D341Med (cell line): ENCODE measurements at regions not wholly inside any gene's neighbourhood (a gene's known extent, or its start where the extent isn't known, plus 50 kb on each side); places are given as distances from the start of the nearest gene placed in this dataset.

Experiments used
- DNase-seq: peaks from one replicate; pipeline ENCODE4 v3.0.0; 2012; ENCODE audit warnings: low spot score

- no peak for DNase-seq
Observed at GRCh38 chr11:134474942-134475341, 62.9 kb upstream of the B3GAT1 start.

GRCh38 chr11:134474070-134474860 is 62.2 kb upstream of the B3GAT1 start:
- no peak for DNase-seq

DNA sequence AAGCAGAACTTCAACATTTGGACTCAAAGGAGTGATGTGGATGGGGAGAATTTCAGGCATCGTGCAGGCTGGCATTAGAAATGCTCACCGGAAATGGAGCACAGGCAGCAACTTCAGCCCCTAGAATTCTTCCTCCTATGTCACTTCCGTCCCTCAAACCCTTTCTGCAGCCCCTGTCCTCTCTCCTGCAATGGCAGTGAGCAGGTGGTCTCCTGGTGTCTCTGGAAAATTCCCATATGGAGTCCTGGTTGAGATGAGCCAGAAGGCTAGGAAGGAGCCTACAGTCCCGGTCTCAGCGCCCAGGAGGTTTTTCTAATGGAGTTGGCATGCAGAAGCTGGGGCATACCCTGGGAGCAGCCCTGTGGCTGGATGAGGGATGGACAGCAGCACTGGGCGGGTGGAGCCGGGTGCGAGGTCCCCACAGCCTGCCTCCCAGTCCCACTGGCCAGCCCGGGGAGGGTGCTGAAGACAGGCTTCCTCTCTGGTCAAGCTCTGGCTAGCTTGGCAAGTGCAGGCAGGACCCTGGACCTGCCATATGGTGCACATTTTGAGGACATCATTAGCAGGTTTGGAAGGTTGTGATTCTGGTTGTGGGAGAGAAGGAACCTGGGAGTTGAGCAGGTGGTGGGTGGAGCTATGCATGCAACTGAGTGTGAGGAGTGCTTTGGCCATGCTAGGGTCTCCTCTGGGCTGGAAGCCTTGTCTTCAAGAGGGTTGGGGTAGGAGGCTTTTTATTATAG is 59.8 kb upstream of the B3GAT1 start:
- no peak for DNase-seq

DNA sequence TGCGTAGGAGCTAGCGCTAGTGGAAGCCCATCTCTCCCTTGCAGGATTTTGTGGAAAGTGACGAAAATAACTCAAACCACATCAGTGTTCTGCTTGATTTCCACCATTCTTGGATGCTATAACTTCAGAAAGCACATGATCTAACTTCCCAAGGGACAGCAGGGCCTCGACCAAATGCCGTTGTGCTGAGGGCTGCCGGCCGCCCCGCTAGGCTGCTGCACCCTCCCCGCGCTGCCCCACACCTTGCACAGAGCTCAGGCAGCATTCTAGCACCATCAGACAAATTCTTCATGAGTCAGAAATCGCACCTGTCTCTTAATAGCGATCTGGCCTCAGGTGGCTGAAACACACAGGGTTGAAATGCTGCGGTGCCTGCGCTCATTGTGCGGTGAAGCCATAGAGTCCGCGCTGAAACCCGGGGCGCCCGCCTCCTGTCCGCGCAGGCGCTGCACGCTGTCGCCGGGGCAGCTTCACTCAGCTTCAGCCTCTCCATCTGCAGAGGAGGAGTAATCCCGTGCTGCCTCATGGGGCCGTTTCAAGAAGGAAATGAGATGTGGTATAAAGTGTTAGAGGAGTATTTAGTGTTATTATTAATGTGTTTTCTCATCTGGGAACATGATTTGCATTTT is 59.2 kb upstream of the B3GAT1 start:
- DNase-seq, result peak; percentile 76

GRCh38 chr11:134470238-134470637 is 58.2 kb upstream of the B3GAT1 start:
- no peak for DNase-seq

GRCh38 chr11:134469627-134470026 is 57.6 kb upstream of the B3GAT1 start:
- DNase-seq, result no peak

GRCh38 chr11:134468796-134469195 is 56.8 kb upstream of the B3GAT1 start:
- no peak for DNase-seq

DNA sequence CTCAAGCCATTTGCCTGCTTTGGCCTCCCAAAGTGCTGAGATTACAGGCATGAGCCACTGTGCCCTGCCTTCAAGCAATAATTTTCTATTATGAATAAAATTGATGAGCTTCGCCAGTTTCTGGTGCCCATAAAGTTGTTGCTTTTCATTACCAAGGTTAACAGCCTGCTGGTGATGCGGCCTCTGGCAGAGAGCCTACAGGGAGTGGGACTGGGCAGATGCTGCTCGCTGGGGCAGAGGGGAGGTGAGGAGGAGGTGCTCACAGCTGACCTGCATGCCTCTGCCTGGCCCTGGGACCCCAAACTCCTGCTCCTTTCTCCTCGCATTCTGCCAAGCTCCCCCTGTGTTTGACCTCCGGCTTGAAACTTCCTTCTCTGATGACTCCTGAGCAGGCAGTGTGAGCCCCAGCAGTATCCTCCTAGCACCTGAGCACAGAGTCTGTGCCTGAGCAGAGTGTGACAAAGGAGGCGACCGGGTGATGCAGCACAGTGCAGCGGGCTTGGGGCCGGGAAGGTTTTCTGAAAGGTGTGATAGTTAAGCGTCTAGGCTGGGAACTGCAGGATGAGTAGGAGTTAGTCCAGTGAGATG is 56.1 kb upstream of the B3GAT1 start:
- DNase-seq, result no peak

DNA sequence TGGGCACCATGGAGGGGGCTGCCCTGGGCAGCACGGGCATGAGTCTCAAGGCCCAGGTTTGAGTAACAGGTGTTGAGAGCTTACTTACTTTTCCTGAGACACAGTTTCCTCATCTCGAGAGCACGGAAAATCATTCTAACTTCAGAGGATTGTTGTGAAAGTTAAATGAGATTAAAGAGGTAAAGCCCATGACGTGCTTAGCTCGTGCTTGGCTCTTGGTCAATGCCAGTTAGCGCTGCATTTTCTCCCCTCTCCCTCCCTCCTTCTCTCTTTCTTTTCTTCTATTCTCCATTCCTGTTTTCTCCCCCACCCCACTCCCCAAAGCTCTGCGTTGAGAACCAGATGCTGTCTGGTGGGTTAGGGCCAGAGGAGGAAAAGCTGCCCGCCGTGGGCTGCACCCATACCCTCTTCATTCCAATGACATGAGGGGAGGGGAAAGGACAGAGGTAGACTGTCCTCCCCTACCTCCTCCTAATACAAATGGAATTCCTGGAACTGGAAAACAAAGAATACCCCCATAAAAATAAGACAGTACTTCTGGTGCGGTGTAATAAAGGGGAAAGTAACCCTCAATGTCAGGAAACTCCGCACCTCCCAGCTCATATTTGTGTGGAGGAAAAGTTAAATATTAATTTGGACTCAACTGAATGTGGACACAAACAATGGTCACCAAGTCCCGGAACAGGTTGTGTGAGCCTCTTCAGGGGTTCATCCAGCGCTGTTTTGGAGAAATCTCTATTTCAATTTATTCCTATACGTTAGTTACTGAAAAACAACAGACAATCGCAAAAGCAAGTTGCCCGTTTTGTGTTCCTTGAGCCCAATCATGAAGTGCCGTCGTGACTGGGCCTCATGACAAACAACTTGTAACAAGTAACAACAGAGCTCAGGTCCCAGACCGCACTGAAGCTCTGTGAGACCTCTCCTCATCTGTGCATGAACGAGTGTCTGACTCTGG is 54.8 kb upstream of the B3GAT1 start:
- no peak for DNase-seq

- no peak for DNase-seq
Observed at GRCh38 chr11:134466156-134466555, 54.1 kb upstream of the B3GAT1 start.

DNA sequence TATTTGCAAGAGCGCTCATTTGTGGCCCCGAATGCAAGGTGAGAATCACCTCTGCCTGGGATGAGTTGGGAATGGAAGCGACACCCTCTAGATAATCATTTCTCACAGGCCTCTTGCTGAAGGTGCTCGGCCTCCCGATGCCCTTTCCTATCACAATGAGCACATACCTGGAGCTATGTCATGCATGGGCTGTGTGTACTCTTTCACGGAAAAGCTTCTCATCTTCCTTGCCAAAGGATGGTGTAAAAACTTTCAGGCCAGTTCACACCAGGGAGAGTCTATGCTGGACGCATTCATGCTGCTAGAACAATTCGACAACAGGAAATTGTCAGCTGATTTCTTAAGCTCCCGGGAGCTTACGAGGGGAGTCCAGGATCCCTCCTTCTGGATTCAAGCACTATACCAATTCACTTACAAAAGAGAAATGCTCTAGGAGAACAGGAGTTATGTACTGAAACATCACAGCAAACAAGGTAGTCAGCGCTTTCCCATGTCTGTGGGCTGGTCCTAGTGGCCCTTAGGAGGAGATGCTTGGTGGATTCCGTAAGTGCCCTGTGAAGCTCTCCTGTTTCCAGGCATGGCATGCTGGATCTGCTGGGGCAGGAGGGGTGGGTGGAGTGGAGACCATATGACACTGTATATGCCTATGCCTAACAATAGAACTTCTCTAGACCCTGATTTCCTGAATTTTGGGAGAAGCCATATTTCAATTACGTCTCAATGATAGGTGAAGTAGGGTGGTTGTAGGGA is 53.1 kb upstream of the B3GAT1 start:
- no peak for DNase-seq

- no peak for DNase-seq
Observed at GRCh38 chr11:134464196-134464595, 52.2 kb upstream of the B3GAT1 start.

- no peak for DNase-seq
Observed at GRCh38 chr11:134463716-134464115, 51.7 kb upstream of the B3GAT1 start.
